CD8-positive, alpha-beta memory T cell (primary cell): ENCODE measurements at regions not wholly inside any gene's neighbourhood (a gene's known extent, or its start where the extent isn't known, plus 50 kb on each side); places are given as distances from the start of the nearest gene placed in this dataset.
A peak's percentile ranks its signal among the peaks of the same experiment; 100 is the strongest.

Experiments used
- CTCF ChIA-PET: fragments of 350-600 bp; sonication (Branson Sonifier 250); formaldehyde crosslinking; loops from one replicate; lab custom pipeline; 2021; ENCODE audit warnings: antibody characterized with exemption; lab: Charles Lee
- POLR2A ChIA-PET: fragments of 350-600 bp; sonication (Branson Sonifier 250); formaldehyde crosslinking; loops from one replicate; lab custom pipeline; 2021; ENCODE audit warnings: antibody characterized with exemption; lab: Charles Lee
- DNase-seq, 5 donors: peaks; one replicate each; pipeline versions ENCODE4 v3.0.0 to v3.0.0-alpha.2; 2020 to 2022; ENCODE audit warnings: mixed read lengths in 1 of 5
- H3K27ac ChIP-seq: one replicate; pipeline ENCODE4 v1.7.0; 2013; ENCODE audit warnings: low read depth, mild to moderate bottlenecking, low read length, moderate library complexity
- H3K27me3 ChIP-seq: 2 replicates; pipeline ENCODE4 v1.7.0; 2013; ENCODE audit warnings: low read length, mild to moderate bottlenecking; ENCODE audit not compliant: insufficient read depth, poor library complexity, severe bottlenecking
- H3K36me3 ChIP-seq: 2 replicates; pipeline ENCODE4 v1.7.0; 2013; ENCODE audit warnings: mild to moderate bottlenecking, low read length, moderate library complexity; ENCODE audit not compliant: insufficient read depth
- H3K4me1 ChIP-seq: 2 replicates; pipeline ENCODE4 v1.7.0; 2013; ENCODE audit warnings: mild to moderate bottlenecking, low read length, moderate library complexity; ENCODE audit not compliant: insufficient read depth
- H3K4me3 ChIP-seq: 2 replicates; pipeline ENCODE4 v1.7.0; 2013; ENCODE audit warnings: mild to moderate bottlenecking, low read length
- H3K9me3 ChIP-seq: 2 replicates; pipeline ENCODE4 v1.7.0; 2013; ENCODE audit warnings: mild to moderate bottlenecking, low read length
- H3K27ac Mint-ChIP-seq, 8 donors: one replicate each; pipeline ENCODE4 v1.8.0; 2020 to 2021; ENCODE audit warnings: mixed read lengths in 8 of 8, mild to moderate bottlenecking in 6 of 8, inconsistent platforms in 3 of 8, moderate library complexity in 3 of 8
- H3K27me3 Mint-ChIP-seq, 2 donors: one replicate each; pipeline ENCODE4 v1.8.0; 2020 to 2021; ENCODE audit warnings: mixed read lengths in 2 of 2, mild to moderate bottlenecking in 1 of 2, moderate library complexity in 1 of 2
- H3K36me3 Mint-ChIP-seq, 3 donors: one replicate each; pipeline ENCODE4 v1.8.0; 2020 to 2021; ENCODE audit warnings: mixed read lengths in 3 of 3, inconsistent platforms in 1 of 3, mild to moderate bottlenecking in 1 of 3
- H3K4me1 Mint-ChIP-seq, 3 donors: one replicate each; pipeline ENCODE4 v1.8.0; 2020 to 2021; ENCODE audit warnings: mixed read lengths in 3 of 3, inconsistent platforms in 1 of 3, mild to moderate bottlenecking in 1 of 3
- H3K4me3 Mint-ChIP-seq, 7 donors: one replicate each; pipeline ENCODE4 v1.8.0; 2020 to 2021; ENCODE audit warnings: mixed read lengths in 7 of 7, mild to moderate bottlenecking in 6 of 7, moderate library complexity in 4 of 7, inconsistent platforms in 2 of 7
- H3K9me3 Mint-ChIP-seq, 5 donors: one replicate each; pipeline ENCODE4 v1.8.0; 2020 to 2022; ENCODE audit warnings: mixed read lengths in 5 of 5, mild to moderate bottlenecking in 3 of 5, moderate library complexity in 2 of 5, inconsistent platforms in 1 of 5

GRCh38 chr15:31727612-31728011 lies 302.7 kb upstream of the CHRNA7 start:
- H3K27me3 ChIP-seq: no peaks in the 10 kb centered on the region
- no peaks in the 10 kb centered on the region for H3K9me3 ChIP-seq
- Mint-ChIP-seq H3K27ac (no peak overlapping the region), H3K27me3 (peaks cover 16 to 47% of the 10 kb centered on the region in 2 donors), H3K4me3 (no peak overlapping the region), H3K9me3 (peaks cover 0 to 14% (median 12%) of the 10 kb centered on the region in 5 donors), H3K4me1 (no peaks in the 10 kb centered on the region), H3K36me3 (peaks cover 0 to 3% (median 0%) of the 10 kb centered on the region in 3 donors)
- no peak overlapping the region for H3K27ac ChIP-seq
- POLR2A ChIA-PET: no interaction called here
- no peak overlapping the region for H3K4me3 ChIP-seq
- CTCF ChIA-PET: no interaction called here
- H3K36me3 ChIP-seq: no peaks in the 10 kb centered on the region
- DNase-seq: no peak
- H3K4me1 ChIP-seq: no peaks in the 10 kb centered on the region

- peaks cover 0 to 3% (median 0%) of the 10 kb centered on the region in 3 donors for H3K36me3 Mint-ChIP-seq
- Histone ChIP-seq H3K27me3 (no peaks in the 10 kb centered on the region), H3K4me3 (no peak overlapping the region), H3K4me1 (no peaks in the 10 kb centered on the region), H3K36me3 (no peaks in the 10 kb centered on the region), H3K9me3 (no peaks in the 10 kb centered on the region), H3K27ac (no peak overlapping the region)
- H3K4me1 Mint-ChIP-seq: no peaks in the 10 kb centered on the region
- H3K4me3 Mint-ChIP-seq: no peak overlapping the region
- POLR2A ChIA-PET: no interaction called here
- H3K27me3 Mint-ChIP-seq: peaks cover 17 to 53% of the 10 kb centered on the region in 2 donors
- CTCF ChIA-PET: no interaction called here
- H3K27ac Mint-ChIP-seq: no peak overlapping the region
- H3K9me3 Mint-ChIP-seq: peaks cover 7 to 43% (median 24%) of the 10 kb centered on the region in 5 donors
- DNase-seq: no peak
Measured at GRCh38 chr15:31732726-31733125, 297.6 kb upstream of the CHRNA7 start.

GRCh38 chr15:31733424-31733823 lies 296.9 kb upstream of the CHRNA7 start:
- Mint-ChIP-seq H3K27ac (no peak overlapping the region), H3K27me3 (peaks cover 15 to 46% of the 10 kb centered on the region in 2 donors), H3K4me3 (no peak overlapping the region), H3K36me3 (peaks cover 0 to 8% (median 0%) of the 10 kb centered on the region in 3 donors), H3K4me1 (no peaks in the 10 kb centered on the region), H3K9me3 (peaks cover 7 to 43% (median 27%) of the 10 kb centered on the region in 5 donors)
- DNase-seq: no peak
- Histone ChIP-seq H3K4me3 (no peak overlapping the region), H3K9me3 (no peaks in the 10 kb centered on the region), H3K4me1 (no peaks in the 10 kb centered on the region), H3K36me3 (no peaks in the 10 kb centered on the region), H3K27me3 (no peaks in the 10 kb centered on the region), H3K27ac (no peak overlapping the region)
- ChIA-PET CTCF (no interaction called here), POLR2A (no interaction called here)

GRCh38 chr15:31740203-31740602 lies 290.1 kb upstream of the CHRNA7 start:
- H3K4me1 ChIP-seq: no peaks in the 10 kb centered on the region
- CTCF ChIA-PET: no interaction called here
- no peaks in the 10 kb centered on the region for H3K4me1 Mint-ChIP-seq
- H3K27ac ChIP-seq: no peak overlapping the region
- H3K9me3 ChIP-seq: no peaks in the 10 kb centered on the region
- no peak for DNase-seq
- no peaks in the 10 kb centered on the region for H3K27me3 ChIP-seq
- H3K4me3 ChIP-seq: no peak overlapping the region
- H3K27me3 Mint-ChIP-seq: peaks cover 6 to 14% of the 10 kb centered on the region in 2 donors
- peaks cover 0 to 10% (median 0%) of the 10 kb centered on the region in 3 donors for H3K36me3 Mint-ChIP-seq
- POLR2A ChIA-PET: no interaction called here
- no peaks in the 10 kb centered on the region for H3K36me3 ChIP-seq
- no peak overlapping the region for H3K27ac Mint-ChIP-seq
- H3K9me3 Mint-ChIP-seq: peaks cover 27 to 43% (median 33%) of the 10 kb centered on the region in 5 donors
- H3K4me3 Mint-ChIP-seq: no peak overlapping the region

- Mint-ChIP-seq H3K27ac (no peak overlapping the region), H3K9me3 (peaks cover 22 to 29% (median 28%) of the 10 kb centered on the region in 5 donors), H3K36me3 (no peaks in the 10 kb centered on the region), H3K27me3 (peaks cover 2 to 9% of the 10 kb centered on the region in 2 donors), H3K4me3 (no peak overlapping the region), H3K4me1 (no peaks in the 10 kb centered on the region)
- Histone ChIP-seq H3K27ac (no peak overlapping the region), H3K4me3 (no peak overlapping the region), H3K9me3 (no peaks in the 10 kb centered on the region), H3K36me3 (no peaks in the 10 kb centered on the region), H3K4me1 (no peaks in the 10 kb centered on the region), H3K27me3 (no peaks in the 10 kb centered on the region)
- DNase-seq: no peak
- ChIA-PET CTCF (no interaction called here), POLR2A (no interaction called here)
Measured at GRCh38 chr15:31745841-31746240, 284.5 kb upstream of the CHRNA7 start.

GRCh38 chr15:31752065-31752762 lies 278.1 kb upstream of the CHRNA7 start:
- Mint-ChIP-seq H3K4me1 (no peaks in the 10 kb centered on the region), H3K27ac (no peak overlapping the region), H3K9me3 (peaks cover 0 to 8% (median 2%) of the 10 kb centered on the region in 5 donors), H3K27me3 (peaks cover 0 to 6% of the 10 kb centered on the region in 2 donors), H3K36me3 (no peaks in the 10 kb centered on the region), H3K4me3 (no peak overlapping the region)
- ChIA-PET CTCF (no interaction called here), POLR2A (no interaction called here)
- no peaks in the 10 kb centered on the region for H3K36me3 ChIP-seq
- no peaks in the 10 kb centered on the region for H3K4me1 ChIP-seq
- no peak overlapping the region for H3K4me3 ChIP-seq
- no peak overlapping the region for H3K27ac ChIP-seq
- H3K9me3 ChIP-seq: no peaks in the 10 kb centered on the region
- no peak for DNase-seq
- H3K27me3 ChIP-seq: no peaks in the 10 kb centered on the region

GRCh38 chr15:31752905-31753304 lies 277.4 kb upstream of the CHRNA7 start:
- Histone ChIP-seq H3K4me1 (no peaks in the 10 kb centered on the region), H3K9me3 (no peaks in the 10 kb centered on the region), H3K27me3 (no peaks in the 10 kb centered on the region), H3K27ac (no peak overlapping the region), H3K36me3 (no peaks in the 10 kb centered on the region), H3K4me3 (no peak overlapping the region)
- peaks cover 0 to 8% (median 2%) of the 10 kb centered on the region in 5 donors for H3K9me3 Mint-ChIP-seq
- no peak for DNase-seq
- H3K36me3 Mint-ChIP-seq: no peaks in the 10 kb centered on the region
- no peak overlapping the region for H3K4me3 Mint-ChIP-seq
- POLR2A ChIA-PET: no interaction called here
- H3K27ac Mint-ChIP-seq: no peak overlapping the region
- peaks cover 0 to 9% of the 10 kb centered on the region in 2 donors for H3K27me3 Mint-ChIP-seq
- H3K4me1 Mint-ChIP-seq: no peaks in the 10 kb centered on the region
- CTCF ChIA-PET: no interaction called here

GRCh38 chr15:31758126-31758525 lies 272.2 kb upstream of the CHRNA7 start:
- Mint-ChIP-seq H3K36me3 (no peaks in the 10 kb centered on the region), H3K4me1 (peaks cover 0 to 2% (median 0%) of the 10 kb centered on the region in 3 donors), H3K27ac (no peak overlapping the region), H3K27me3 (peaks cover 3 to 30% of the 10 kb centered on the region in 2 donors), H3K9me3 (peaks cover 0 to 13% (median 2%) of the 10 kb centered on the region in 5 donors), H3K4me3 (no peak overlapping the region)
- Histone ChIP-seq H3K9me3 (no peaks in the 10 kb centered on the region), H3K27me3 (no peaks in the 10 kb centered on the region), H3K4me3 (no peak overlapping the region), H3K27ac (no peak overlapping the region), H3K4me1 (no peaks in the 10 kb centered on the region), H3K36me3 (no peaks in the 10 kb centered on the region)
- peak in 1 of 5 donors; percentile 7 for DNase-seq
- POLR2A ChIA-PET: no interaction called here
- CTCF ChIA-PET: no interaction called here
